ENCODE measurements at regions not wholly inside any gene's neighbourhood (a gene's known extent, or its start where the extent isn't known, plus 50 kb on each side); places are given as distances from the start of the nearest gene placed in this dataset.

GRCh38 chr5:125012727-125013451 lies 266.4 kb upstream of the ZNF608 start:
- H3K4me3 ChIP-seq (ENCODE audit: low read depth, low read length): no peak overlapping the region
- peak; percentile 39 for DNase-seq (ENCODE audit: low read depth)
- H3K36me3 ChIP-seq (ENCODE audit: control insufficient read depth, insufficient read depth, low read length): no peaks in the 10 kb centered on the region
- no peaks in the 10 kb centered on the region for H3K27me3 ChIP-seq (ENCODE audit: control insufficient read depth, insufficient read depth, low read length)
- no peak for TF ChIP-seq CTCF (IDR thresholded peaks at IDR 0.05; ENCODE audit: insufficient read depth, low read length, poor library complexity, severe bottlenecking)

GRCh38 chr5:125014202-125014601 lies 267.8 kb upstream of the ZNF608 start:
- no peak for DNase-seq (ENCODE audit: low read depth)
- no peaks in the 10 kb centered on the region for H3K36me3 ChIP-seq (ENCODE audit: control insufficient read depth, insufficient read depth, low read length)
- H3K27me3 ChIP-seq (ENCODE audit: control insufficient read depth, insufficient read depth, low read length): no peaks in the 10 kb centered on the region
- H3K4me3 ChIP-seq (ENCODE audit: low read depth, low read length): no peak overlapping the region
- no peak for TF ChIP-seq CTCF (IDR thresholded peaks at IDR 0.05; ENCODE audit: insufficient read depth, low read length, poor library complexity, severe bottlenecking)

GRCh38 chr5:125017796-125018195 lies 271.4 kb upstream of the ZNF608 start:
- no peak overlapping the region for H3K4me3 ChIP-seq (ENCODE audit: low read depth, low read length)
- no peak for DNase-seq (ENCODE audit: low read depth)
- H3K36me3 ChIP-seq (ENCODE audit: control insufficient read depth, insufficient read depth, low read length): no peaks in the 10 kb centered on the region
- no peak for TF ChIP-seq CTCF (IDR thresholded peaks at IDR 0.05; ENCODE audit: insufficient read depth, low read length, poor library complexity, severe bottlenecking)
- H3K27me3 ChIP-seq (ENCODE audit: control insufficient read depth, insufficient read depth, low read length): no peaks in the 10 kb centered on the region

GRCh38 chr5:125023673-125024072 lies 277.2 kb upstream of the ZNF608 start:
- no peak for TF ChIP-seq CTCF (IDR thresholded peaks at IDR 0.05; ENCODE audit: insufficient read depth, low read length, poor library complexity, severe bottlenecking)
- Histone ChIP-seq H3K27me3 (ENCODE audit: control insufficient read depth, insufficient read depth, low read length) (no peaks in the 10 kb centered on the region), H3K36me3 (ENCODE audit: control insufficient read depth, insufficient read depth, low read length) (no peaks in the 10 kb centered on the region), H3K4me3 (ENCODE audit: low read depth, low read length) (no peak overlapping the region)
- DNase-seq (ENCODE audit: low read depth): no peak

- Histone ChIP-seq H3K4me3 (ENCODE audit: low read depth, low read length) (no peak overlapping the region), H3K27me3 (ENCODE audit: control insufficient read depth, insufficient read depth, low read length) (no peaks in the 10 kb centered on the region), H3K36me3 (ENCODE audit: control insufficient read depth, insufficient read depth, low read length) (no peaks in the 10 kb centered on the region)
- no peak for TF ChIP-seq CTCF (IDR thresholded peaks at IDR 0.05; ENCODE audit: insufficient read depth, low read length, poor library complexity, severe bottlenecking)
- no peak for DNase-seq (ENCODE audit: low read depth)
These were observed 280.7 kb upstream of the ZNF608 start for GRCh38 chr5:125026867-125027731.

Data from kidney epithelial cell (primary cell).